Memory B cell (primary cell): ENCODE measurements at regions not wholly inside any gene's neighbourhood (a gene's known extent, or its start where the extent isn't known, plus 50 kb on each side); places are given as distances from the start of the nearest gene placed in this dataset.
A peak's percentile ranks its signal among the peaks of the same experiment; 100 is the strongest.

Source experiments
- ATAC-seq: fragments of 150-1000 bp; cut with Tn5 transposase; 2 replicates; pipeline ENCODE4 v1.10.0; 2021; ENCODE audit warnings: low read depth, mild to moderate bottlenecking, moderate library complexity
- DNase-seq, 2 donors: peaks; one replicate each; pipeline ENCODE4 v3.0.0; 2022; ENCODE audit warnings: low spot score in 2 of 2
- H3K27ac Mint-ChIP-seq: one replicate; pipeline ENCODE4 v1.8.0; 2022; ENCODE audit warnings: mild to moderate bottlenecking, moderate library complexity, mixed read lengths
- H3K27me3 Mint-ChIP-seq: one replicate; pipeline ENCODE4 v1.8.0; 2022; ENCODE audit warnings: mixed read lengths
- H3K36me3 Mint-ChIP-seq: one replicate; pipeline ENCODE4 v1.8.0; 2022; ENCODE audit warnings: mild to moderate bottlenecking, mixed read lengths
- H3K4me1 Mint-ChIP-seq: one replicate; pipeline ENCODE4 v1.8.0; 2022; ENCODE audit warnings: mixed read lengths
- H3K4me3 Mint-ChIP-seq: one replicate; pipeline ENCODE4 v1.8.0; 2022; ENCODE audit warnings: mild to moderate bottlenecking, moderate library complexity, mixed read lengths
- H3K9me3 Mint-ChIP-seq: one replicate; pipeline ENCODE4 v1.8.0; 2022; ENCODE audit warnings: mixed read lengths

- no peaks in the 10 kb centered on the region for H3K27me3 Mint-ChIP-seq
- no peak for DNase-seq
- no peaks in the 10 kb centered on the region for H3K4me1 Mint-ChIP-seq
Measured at GRCh38 chr9:99459919-99460318, 237.8 kb downstream of the SEC61B start.

GRCh38 chr9:99463131-99463530, 241.0 kb downstream of the SEC61B start:
- Mint-ChIP-seq H3K4me3 (no peak overlapping the region), H3K9me3 (no peaks in the 10 kb centered on the region), H3K36me3 (no peaks in the 10 kb centered on the region), H3K4me1 (no peaks in the 10 kb centered on the region), H3K27ac (no peak overlapping the region), H3K27me3 (no peaks in the 10 kb centered on the region)
- ATAC-seq, result no peak
- DNase-seq, result no peak

More at GRCh38 chr9:99459919-99460318, 237.8 kb downstream of the SEC61B start:
- H3K4me3 Mint-ChIP-seq, result no peak overlapping the region
- no peaks in the 10 kb centered on the region for H3K9me3 Mint-ChIP-seq
- ATAC-seq, result no peak
- no peak overlapping the region for H3K27ac Mint-ChIP-seq
- H3K36me3 Mint-ChIP-seq, result no peaks in the 10 kb centered on the region

- no peaks in the 10 kb centered on the region for H3K36me3 Mint-ChIP-seq
- H3K4me1 Mint-ChIP-seq, result no peaks in the 10 kb centered on the region
- H3K27ac Mint-ChIP-seq, result no peak overlapping the region
- ATAC-seq, result no peak
- H3K4me3 Mint-ChIP-seq, result no peak overlapping the region
- no peaks in the 10 kb centered on the region for H3K27me3 Mint-ChIP-seq
- no peaks in the 10 kb centered on the region for H3K9me3 Mint-ChIP-seq
- no peak for DNase-seq
Measured at GRCh38 chr9:99464568-99464967, 242.5 kb downstream of the SEC61B start.

- Mint-ChIP-seq H3K4me1 (no peaks in the 10 kb centered on the region), H3K27me3 (no peaks in the 10 kb centered on the region), H3K9me3 (no peaks in the 10 kb centered on the region), H3K36me3 (no peaks in the 10 kb centered on the region), H3K27ac (no peak overlapping the region), H3K4me3 (no peak overlapping the region)
- ATAC-seq (no peak), DNase-seq (no peak)
Measured at GRCh38 chr9:99465231-99465907, 243.3 kb downstream of the SEC61B start.

GRCh38 chr9:99466104-99466503, 244.0 kb downstream of the SEC61B start:
- Mint-ChIP-seq H3K27ac (no peak overlapping the region), H3K9me3 (no peaks in the 10 kb centered on the region), H3K4me3 (no peak overlapping the region), H3K4me1 (no peaks in the 10 kb centered on the region), H3K27me3 (no peaks in the 10 kb centered on the region), H3K36me3 (no peaks in the 10 kb centered on the region)
- ATAC-seq (no peak), DNase-seq (no peak)

- ATAC-seq (no peak), DNase-seq (no peak)
- Mint-ChIP-seq H3K4me3 (no peak overlapping the region), H3K27me3 (no peaks in the 10 kb centered on the region), H3K4me1 (peaks cover under 1% of the 10 kb centered on the region), H3K27ac (no peak overlapping the region), H3K9me3 (no peaks in the 10 kb centered on the region), H3K36me3 (no peaks in the 10 kb centered on the region)
Measured at GRCh38 chr9:99466781-99467180, 244.7 kb downstream of the SEC61B start.

- Mint-ChIP-seq H3K4me3 (no peak overlapping the region), H3K4me1 (peaks cover 7% of the 10 kb centered on the region), H3K27ac (no peak overlapping the region), H3K27me3 (no peaks in the 10 kb centered on the region), H3K9me3 (no peaks in the 10 kb centered on the region), H3K36me3 (no peaks in the 10 kb centered on the region)
- ATAC-seq (no peak), DNase-seq (no peak)
Measured at GRCh38 chr9:99471033-99471432, 249.0 kb downstream of the SEC61B start.

- peak overlapping the region; percentile 56 for H3K27ac Mint-ChIP-seq
- no peaks in the 10 kb centered on the region for H3K9me3 Mint-ChIP-seq
- peaks cover 7% of the 10 kb centered on the region for H3K4me1 Mint-ChIP-seq
- peak overlapping the region; percentile 53 for H3K4me3 Mint-ChIP-seq
- no peaks in the 10 kb centered on the region for H3K27me3 Mint-ChIP-seq
- ATAC-seq (peak; percentile 60), DNase-seq (no peak)
- no peaks in the 10 kb centered on the region for H3K36me3 Mint-ChIP-seq
Measured at GRCh38 chr9:99472240-99472915, 250.3 kb downstream of the SEC61B start.

- H3K36me3 Mint-ChIP-seq, result no peaks in the 10 kb centered on the region
- no peak overlapping the region for H3K4me3 Mint-ChIP-seq
- peaks cover 7% of the 10 kb centered on the region for H3K4me1 Mint-ChIP-seq
- no peaks in the 10 kb centered on the region for H3K27me3 Mint-ChIP-seq
- no peaks in the 10 kb centered on the region for H3K9me3 Mint-ChIP-seq
- no peak for DNase-seq
- ATAC-seq, result no peak
- H3K27ac Mint-ChIP-seq, result no peak overlapping the region
Measured at GRCh38 chr9:99472916-99473245, 250.8 kb downstream of the SEC61B start.

- peaks cover 7% of the 10 kb centered on the region for H3K4me1 Mint-ChIP-seq
- DNase-seq, result no peak
- H3K36me3 Mint-ChIP-seq, result no peaks in the 10 kb centered on the region
- no peak overlapping the region for H3K27ac Mint-ChIP-seq
- no peaks in the 10 kb centered on the region for H3K9me3 Mint-ChIP-seq
- H3K4me3 Mint-ChIP-seq, result no peak overlapping the region
- no peak for ATAC-seq
- H3K27me3 Mint-ChIP-seq, result no peaks in the 10 kb centered on the region
Measured at GRCh38 chr9:99474186-99474585, 252.1 kb downstream of the SEC61B start.

- no peaks in the 10 kb centered on the region for H3K27me3 Mint-ChIP-seq
- no peaks in the 10 kb centered on the region for H3K9me3 Mint-ChIP-seq
- no peak overlapping the region for H3K27ac Mint-ChIP-seq
- H3K4me1 Mint-ChIP-seq, result peaks cover 7% of the 10 kb centered on the region
- no peak overlapping the region for H3K4me3 Mint-ChIP-seq
- ATAC-seq (no peak), DNase-seq (no peak)
- no peaks in the 10 kb centered on the region for H3K36me3 Mint-ChIP-seq
Measured at GRCh38 chr9:99475401-99476065, 253.5 kb downstream of the SEC61B start.

GRCh38 chr9:99478469-99479027, 256.5 kb downstream of the SEC61B start:
- no peak overlapping the region for H3K4me3 Mint-ChIP-seq
- ATAC-seq (no peak), DNase-seq (no peak)
- H3K4me1 Mint-ChIP-seq, result no peaks in the 10 kb centered on the region
- no peak overlapping the region for H3K27ac Mint-ChIP-seq
- H3K27me3 Mint-ChIP-seq, result no peaks in the 10 kb centered on the region
- no peaks in the 10 kb centered on the region for H3K9me3 Mint-ChIP-seq
- H3K36me3 Mint-ChIP-seq, result no peaks in the 10 kb centered on the region

- ATAC-seq (no peak), DNase-seq (no peak)
- H3K27ac Mint-ChIP-seq, result no peak overlapping the region
- H3K27me3 Mint-ChIP-seq, result no peaks in the 10 kb centered on the region
- no peaks in the 10 kb centered on the region for H3K36me3 Mint-ChIP-seq
- no peaks in the 10 kb centered on the region for H3K9me3 Mint-ChIP-seq
- H3K4me1 Mint-ChIP-seq, result no peaks in the 10 kb centered on the region
- H3K4me3 Mint-ChIP-seq, result no peak overlapping the region
Measured at GRCh38 chr9:99479929-99480328, 257.8 kb downstream of the SEC61B start.

- H3K27ac Mint-ChIP-seq, result no peak overlapping the region
- DNase-seq (no peak), ATAC-seq (no peak)
- H3K4me3 Mint-ChIP-seq, result no peak overlapping the region
- H3K4me1 Mint-ChIP-seq, result no peaks in the 10 kb centered on the region
- peaks cover 3% of the 10 kb centered on the region for H3K36me3 Mint-ChIP-seq
- peaks cover 2% of the 10 kb centered on the region for H3K27me3 Mint-ChIP-seq
- H3K9me3 Mint-ChIP-seq, result no peaks in the 10 kb centered on the region
Measured at GRCh38 chr9:99485459-99485858, 263.4 kb downstream of the SEC61B start.
